T47D (cell line): ENCODE measurements at regions not wholly inside any gene's neighbourhood (a gene's known extent, or its start where the extent isn't known, plus 50 kb on each side); places are given as distances from the start of the nearest gene placed in this dataset.
"Not testable (repeated sequence)": the region's sequence is repeated elsewhere in the genome, so short reads cannot be mapped to it uniquely, and the experiment has no call there.

Source experiments
- DNase-seq, 2 experiments: peaks; one replicate each; pipeline versions ENCODE4 v3.0.0 to v3.0.0-alpha.2; 2011 to 2012; ENCODE audit warnings: low read depth in 1 of 2, low spot score in 1 of 2
- JUND ChIP-seq: IDR thresholded peaks from 2 replicates; pipeline ENCODE4 v1.6.1; 2012; ENCODE audit warnings: low read depth
- in situ Hi-C: cut with HindIII; loops from 2 replicates; pipeline ENCODE4 v1.10.0; 2016; ENCODE audit warnings: low sequenced_read_pairs, low pct_unique_long_range_greater_than_20kb

DNA sequence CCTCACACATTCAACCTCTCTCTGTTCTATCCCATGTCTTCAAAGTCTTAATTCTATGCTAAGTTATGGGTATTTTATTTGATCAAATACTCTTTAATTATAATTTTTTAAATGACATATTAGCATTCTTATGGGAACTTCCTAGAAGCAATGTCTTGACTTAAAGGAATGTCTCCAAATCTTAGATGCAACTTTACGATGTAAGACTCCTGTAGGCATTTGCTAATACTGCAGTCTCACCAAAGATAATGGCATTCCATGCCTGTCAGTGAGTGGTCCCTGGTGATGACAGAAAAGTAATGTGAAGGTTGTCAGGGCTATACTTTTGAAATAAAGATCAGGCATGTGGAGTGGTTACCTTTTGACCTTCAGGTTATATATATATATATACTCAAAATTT is 1654.2 kb upstream of the WWC1 start:
- in situ Hi-C loops = no loop called here
- TF ChIP-seq JUND = no peak
- no peak for DNase-seq

DNA sequence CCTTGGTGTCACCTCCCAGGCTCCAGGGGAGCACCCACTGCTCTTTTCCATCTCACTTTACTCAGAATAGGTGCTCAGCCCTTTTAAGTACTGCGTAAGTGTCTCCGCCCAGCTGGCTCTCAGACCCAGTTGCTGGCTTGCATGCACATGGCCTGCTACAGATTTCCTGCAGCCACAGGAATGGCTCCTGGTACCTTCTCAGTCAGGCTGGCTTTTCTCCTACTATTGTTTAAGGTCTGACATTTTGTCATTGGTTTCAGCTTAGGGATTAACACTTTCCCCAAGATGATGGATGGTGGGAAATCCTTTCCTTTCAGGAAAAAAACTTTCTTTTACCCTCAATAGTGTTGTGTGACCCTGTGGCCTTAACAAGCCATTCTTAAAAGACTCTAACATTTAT is 1652.3 kb upstream of the WWC1 start:
- DNase-seq = no peak
- TF ChIP-seq JUND = no peak
- in situ Hi-C loops = no loop called here

- in situ Hi-C loops, DNase-seq: not testable (repeated sequence)
Observed at GRCh38 chr5:166640136-166640535, 1651.3 kb upstream of the WWC1 start.

GRCh38 chr5:166648736-166649135 is 1642.7 kb upstream of the WWC1 start:
- in situ Hi-C loops = no loop called here
- no peak for DNase-seq
- no peak for TF ChIP-seq JUND

GRCh38 chr5:166649676-166650075 is 1641.8 kb upstream of the WWC1 start:
- in situ Hi-C loops = no loop called here
- no peak for TF ChIP-seq JUND
- no peak for DNase-seq

DNA sequence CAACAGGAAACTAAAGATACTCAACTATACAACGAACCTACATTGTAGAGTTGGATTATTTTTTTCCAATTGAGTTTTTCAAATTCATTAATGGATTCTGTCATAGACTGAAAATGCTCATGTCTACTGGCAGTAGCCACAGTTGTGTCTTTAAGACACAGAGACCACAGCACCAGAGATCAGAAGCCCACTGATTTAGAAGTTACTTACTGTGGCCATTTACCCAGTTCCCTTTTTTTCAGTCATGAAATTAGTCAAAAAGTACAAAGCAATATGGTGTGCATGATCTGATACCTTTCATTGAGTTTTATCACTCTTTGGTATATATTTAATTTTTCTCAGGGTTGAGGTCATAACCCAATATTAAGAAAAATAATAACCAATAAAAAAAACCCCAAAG is 1640.2 kb upstream of the WWC1 start:
- no peak for TF ChIP-seq JUND
- DNase-seq = no peak
- in situ Hi-C loops = no loop called here

DNA sequence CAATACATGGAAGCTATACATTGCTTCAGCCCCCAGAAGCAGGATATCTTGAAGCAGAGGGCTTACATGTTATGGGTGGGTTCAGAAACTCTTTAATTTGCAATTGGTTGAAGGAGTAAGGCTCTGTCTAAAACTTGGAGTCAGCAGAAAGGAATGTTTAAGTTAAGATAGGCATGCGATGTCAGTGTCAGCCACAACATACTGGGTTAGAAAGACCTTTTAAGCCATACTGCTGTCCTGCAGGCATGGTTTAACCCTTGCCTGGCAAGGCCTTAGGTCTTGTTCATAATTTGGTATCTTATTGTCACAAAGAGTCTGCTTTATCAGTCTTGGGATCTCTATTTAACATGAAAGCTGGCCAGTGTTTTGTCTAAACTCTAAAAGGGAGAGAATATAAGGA is 1619.6 kb upstream of the WWC1 start:
- in situ Hi-C loops = no loop called here
- TF ChIP-seq JUND = no peak
- DNase-seq = peak in 1 of 2 experiments; percentile 29

DNA sequence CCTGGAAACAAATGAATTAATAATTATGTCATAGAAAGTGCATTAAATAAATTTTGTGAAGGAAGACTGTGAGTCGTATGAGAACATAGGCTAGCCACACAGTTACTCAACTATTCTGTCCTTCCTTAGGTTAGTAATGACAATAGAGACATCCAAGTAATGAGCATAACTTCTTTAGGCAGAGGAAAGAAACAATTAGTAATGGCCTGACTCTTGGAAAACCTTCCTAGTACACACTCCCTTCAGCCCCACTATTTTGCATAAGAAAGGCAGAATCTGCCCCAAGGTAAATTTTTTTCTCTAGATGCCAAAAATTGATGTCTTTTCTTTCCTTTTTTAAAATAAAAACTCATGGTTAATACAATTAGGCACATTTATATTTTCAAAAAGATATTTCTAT is 1619.0 kb upstream of the WWC1 start:
- TF ChIP-seq JUND = no peak
- no peak for DNase-seq
- in situ Hi-C loops = no loop called here

DNA sequence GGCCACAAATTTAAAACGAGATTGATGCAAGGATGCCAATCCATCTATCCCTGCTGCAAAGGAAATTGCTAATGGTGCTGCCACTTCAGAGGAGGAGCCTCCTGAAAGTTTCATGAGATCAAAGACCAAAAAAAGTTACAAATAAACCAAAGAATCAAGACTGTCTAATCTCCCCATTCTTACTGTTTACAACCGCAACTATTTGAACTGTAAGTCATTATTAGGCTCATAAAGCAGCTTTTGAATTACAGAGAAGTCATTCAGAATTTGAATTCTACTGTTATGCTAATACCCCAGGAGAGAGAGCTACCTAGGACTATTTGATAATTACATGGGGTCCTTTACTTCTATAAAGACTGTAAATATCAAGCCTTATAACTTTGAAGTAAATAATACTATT is 1613.6 kb upstream of the WWC1 start:
- no peak for TF ChIP-seq JUND
- in situ Hi-C loops = no loop called here
- no peak for DNase-seq

DNA sequence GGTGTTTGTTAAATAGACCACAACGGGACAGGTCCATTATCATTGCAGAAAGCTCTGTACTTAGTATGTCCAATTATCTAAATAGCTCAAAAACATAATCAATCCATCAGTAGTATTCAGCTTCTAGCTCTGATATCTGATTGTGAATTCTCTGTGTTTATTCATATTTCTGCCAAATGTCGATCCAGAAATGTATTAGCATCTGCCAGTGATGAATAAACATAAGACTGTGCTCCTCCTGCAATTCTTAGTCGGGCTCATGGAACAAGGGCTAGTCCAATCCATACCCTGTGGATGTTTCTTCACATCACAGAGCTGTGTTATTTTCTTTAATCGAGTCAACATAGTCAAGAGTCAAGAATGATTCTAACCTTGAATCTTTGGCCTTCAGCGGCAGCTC is 1612.1 kb upstream of the WWC1 start:
- no peak for TF ChIP-seq JUND
- no peak for DNase-seq
- in situ Hi-C loops = no loop called here

DNA sequence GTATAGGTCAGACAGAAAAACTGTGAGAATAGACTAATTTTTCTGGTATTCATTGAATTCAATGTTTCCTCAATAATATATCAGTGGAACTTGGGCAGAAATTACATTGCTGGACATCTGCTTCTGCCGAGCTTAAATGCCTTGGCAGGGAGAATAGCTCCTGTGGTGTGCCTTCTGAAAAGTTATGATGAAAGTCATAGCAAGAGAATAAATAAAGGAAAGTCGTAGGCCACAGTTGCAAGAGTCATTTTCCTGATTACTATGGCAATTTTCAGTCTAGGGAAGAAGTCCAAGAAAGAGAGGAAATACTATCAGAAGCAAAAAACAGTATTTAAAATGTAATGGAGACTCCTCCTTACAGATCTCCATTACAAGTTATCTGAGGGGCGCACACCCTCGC is 1596.1 kb upstream of the WWC1 start:
- DNase-seq = no peak
- TF ChIP-seq JUND = no peak
- in situ Hi-C loops = no loop called here

GRCh38 chr5:166708291-166708690 is 1583.2 kb upstream of the WWC1 start:
- no peak for TF ChIP-seq JUND
- no peak for DNase-seq
- in situ Hi-C loops = no loop called here

GRCh38 chr5:166709691-166710090 is 1581.8 kb upstream of the WWC1 start:
- in situ Hi-C loops = no loop called here
- DNase-seq = no peak

GRCh38 chr5:166710271-166710670 is 1581.2 kb upstream of the WWC1 start:
- no peak for TF ChIP-seq JUND
- in situ Hi-C loops = no loop called here
- no peak for DNase-seq

More at GRCh38 chr5:166709691-166710090, 1581.8 kb upstream of the WWC1 start:
- no peak for TF ChIP-seq JUND

GRCh38 chr5:166712447-166713185 is 1578.8 kb upstream of the WWC1 start:
- in situ Hi-C loops = no loop called here
- no peak for TF ChIP-seq JUND
- no peak for DNase-seq
